Inflammatory macrophage treated with lipopolysaccharide for 4 hours (primary cell): ENCODE measurements at regions not wholly inside any gene's neighbourhood (a gene's known extent, or its start where the extent isn't known, plus 50 kb on each side); places are given as distances from the start of the nearest gene placed in this dataset.

Experiments
- DNase-seq: peaks from one replicate; pipeline ENCODE4 v3.0.0-alpha.2; 2020

DNA sequence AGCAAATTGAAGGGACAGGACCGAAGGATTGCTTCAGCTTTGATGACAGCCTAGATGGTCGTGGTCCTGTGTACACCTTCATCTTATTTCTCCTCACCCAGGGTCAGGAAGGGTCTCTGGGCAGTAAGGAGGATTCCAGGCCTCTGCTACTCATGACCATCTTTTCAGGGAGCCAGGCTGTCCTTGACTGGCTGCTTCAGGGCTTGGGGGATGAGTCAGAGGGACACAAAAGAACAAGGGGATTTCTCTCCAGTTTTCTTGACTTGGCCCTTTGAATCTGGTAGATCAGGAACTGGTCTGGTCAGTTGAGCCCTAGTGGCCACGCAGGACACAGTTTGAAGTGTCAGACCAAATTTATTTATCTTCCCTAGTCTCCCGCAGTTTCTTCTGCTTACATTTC is 402.1 kb upstream of the CHD6 start:
- no peak for DNase-seq

DNA sequence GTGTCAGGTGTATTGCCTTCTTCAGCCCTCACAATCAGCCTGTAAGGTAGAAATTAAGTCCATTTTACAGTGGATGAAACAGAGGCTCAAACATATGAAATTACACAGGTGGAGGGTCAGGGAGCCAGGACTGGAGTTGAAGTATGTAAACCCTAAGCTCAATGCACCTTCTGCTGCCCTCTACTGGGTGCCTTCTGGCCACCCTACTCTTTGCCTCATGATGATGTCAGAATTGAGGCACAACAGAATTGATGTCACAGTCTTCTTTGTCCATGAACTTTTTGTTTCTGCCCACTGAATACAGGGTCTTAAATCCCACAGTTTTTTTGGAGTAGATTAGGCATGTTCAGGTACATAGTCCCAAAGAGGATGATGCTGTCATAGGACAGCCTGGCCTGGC is 400.8 kb upstream of the CHD6 start:
- no peak for DNase-seq

DNA sequence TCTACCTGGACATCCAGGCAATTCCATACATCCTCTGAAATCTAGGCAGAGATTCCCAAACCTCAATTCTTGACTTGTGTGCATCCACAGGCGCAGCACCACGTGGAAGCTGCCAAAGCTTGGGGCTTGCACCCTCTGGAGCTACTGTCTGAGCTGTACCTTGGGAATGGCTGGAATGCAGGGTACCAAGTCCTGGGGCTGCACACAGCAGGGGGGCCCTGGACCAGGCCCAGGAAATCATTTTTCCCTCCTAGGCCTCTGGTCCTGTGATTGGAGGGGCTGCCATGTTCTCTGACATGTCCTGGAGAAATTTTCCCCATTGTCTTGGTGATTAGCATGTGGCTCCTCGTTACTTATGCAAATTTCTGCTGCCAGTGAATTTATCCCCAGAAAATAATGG is 391.9 kb upstream of the CHD6 start:
- no peak for DNase-seq

DNA sequence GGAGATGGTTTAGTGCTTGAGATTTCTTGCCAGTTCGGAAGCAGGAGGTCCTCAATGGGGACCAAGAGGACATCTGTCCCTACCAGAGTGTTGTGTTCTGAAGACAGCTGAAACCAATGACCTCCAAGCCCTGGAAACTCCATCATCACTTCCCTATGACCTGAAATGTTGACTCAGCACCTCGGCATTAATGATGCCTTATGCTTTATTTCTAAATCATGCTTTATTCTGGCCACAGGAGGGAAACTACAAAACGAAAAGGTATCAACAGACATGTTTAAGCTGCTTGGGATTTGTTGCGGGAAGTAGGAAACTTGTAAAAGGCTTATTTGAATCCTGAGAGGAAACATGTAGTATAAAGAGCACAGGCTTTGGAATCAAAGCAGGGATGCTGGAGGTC is 389.1 kb upstream of the CHD6 start:
- DNase-seq, result no peak

DNA sequence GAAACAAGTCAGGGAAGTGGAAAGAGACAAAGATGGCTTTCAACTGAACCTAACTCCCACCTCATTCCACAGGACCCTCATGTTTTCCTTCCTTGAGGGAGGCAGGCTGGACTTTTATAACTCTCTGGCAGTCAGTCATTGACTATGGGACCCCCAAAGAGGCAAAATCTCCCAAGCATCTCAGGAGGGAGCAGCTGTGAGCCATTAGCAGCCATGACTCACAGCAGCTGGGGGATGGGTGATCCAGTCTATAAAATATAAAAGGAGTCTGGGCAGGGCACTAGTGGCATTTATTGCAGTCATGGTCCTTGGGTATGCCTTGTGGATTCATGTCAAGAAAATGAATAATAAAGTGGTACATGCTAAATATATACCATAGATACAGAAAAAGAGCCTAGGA is 387.0 kb upstream of the CHD6 start:
- DNase-seq, result no peak

DNA sequence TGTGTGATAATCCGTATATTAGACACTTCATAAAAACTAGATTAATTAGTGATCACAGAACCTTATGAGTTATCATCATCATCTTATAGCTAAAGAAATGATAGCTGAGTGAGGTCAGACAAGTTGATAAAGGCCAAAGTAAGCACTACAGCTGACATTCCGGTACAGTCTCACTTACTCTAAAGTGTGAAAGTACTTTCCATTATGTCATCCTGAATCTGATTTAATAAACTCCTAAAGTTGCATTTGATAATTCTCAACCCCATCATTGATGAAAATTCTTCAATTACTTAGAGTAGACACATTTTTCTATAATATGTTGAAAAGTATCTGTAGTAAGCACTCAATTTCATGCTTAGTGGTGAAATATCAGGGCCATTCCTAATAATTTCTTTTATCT is 385.2 kb upstream of the CHD6 start:
- no peak for DNase-seq

DNA sequence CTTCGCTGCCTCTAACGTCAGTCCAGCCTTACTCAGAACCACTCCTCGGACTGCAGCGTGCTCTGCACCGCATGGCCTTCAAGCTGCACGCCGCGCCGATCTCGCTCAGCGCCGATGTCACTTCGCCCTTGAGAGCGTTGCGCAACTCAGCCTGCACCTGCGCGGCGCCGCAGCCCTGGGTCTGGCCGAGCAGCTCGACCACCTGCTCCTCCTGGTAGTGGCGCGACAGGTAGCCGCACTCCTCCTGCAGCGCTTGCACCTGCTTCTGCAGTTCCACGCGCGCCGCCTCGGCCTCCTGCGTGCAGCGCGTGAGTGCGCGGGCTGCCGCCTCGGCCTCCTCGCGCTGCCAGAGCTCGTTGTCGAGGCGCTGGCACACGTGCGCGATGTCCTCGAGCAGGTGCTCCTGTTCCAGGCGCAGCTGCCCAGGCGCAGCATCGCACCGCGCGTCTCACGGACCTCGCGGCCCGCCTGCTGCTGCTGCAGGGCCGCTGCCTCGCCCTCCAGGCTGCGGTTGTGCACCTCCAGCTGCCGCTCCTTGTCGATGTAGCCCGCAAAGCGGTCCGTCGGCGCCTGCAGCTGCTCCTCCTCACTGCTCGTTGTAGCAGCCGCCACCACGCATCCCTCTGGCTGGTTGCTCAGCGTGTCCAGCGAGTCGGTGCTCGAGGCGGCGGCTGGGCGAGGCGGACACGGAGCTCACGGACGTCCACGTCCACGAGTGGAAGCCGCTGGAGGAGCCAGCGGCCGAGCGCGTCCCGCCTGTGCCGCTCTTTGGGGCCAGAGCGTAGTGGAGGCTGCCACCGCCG is 380.6 kb upstream of the CHD6 start:
- DNase-seq, result no peak

DNA sequence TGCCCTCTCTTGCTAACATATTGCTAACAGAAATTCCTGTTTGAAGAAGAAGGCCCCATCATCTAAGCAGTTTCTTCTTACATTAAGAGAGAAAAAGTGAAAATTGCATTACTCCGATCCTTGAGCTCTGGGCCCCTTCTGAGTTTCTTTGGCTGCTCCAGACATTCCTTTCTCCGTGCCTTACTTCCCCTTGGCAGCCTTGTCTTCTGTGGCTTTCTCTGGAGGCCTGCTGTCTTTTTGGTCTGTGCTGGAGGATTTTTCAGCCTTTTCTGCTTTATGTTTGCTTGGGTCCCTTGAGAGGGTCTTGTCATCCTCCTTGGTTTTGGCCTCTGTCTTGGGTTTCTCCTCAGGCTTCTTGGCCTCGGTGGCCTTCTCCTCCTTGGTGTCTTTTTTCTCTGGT is 378.8 kb upstream of the CHD6 start:
- DNase-seq, result no peak

DNA sequence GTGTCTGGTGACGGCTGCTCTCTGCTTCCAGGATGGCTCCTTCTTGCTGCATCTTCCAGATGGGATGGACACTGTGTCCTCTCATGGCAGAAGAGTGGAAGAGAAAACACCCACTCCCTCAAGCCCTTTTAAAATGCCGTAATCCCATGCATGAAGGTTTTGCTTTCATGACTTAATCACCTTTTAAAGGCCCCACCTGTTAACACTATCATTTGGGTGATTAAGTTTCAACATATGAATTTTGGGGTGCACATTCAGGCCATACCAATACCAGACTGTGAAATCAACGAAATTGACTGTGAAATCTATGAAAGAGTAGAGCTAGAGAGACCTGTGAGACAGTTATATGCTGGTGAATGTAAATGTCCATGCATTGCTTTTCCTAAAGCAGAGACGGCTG is 374.3 kb upstream of the CHD6 start:
- no peak for DNase-seq

DNA sequence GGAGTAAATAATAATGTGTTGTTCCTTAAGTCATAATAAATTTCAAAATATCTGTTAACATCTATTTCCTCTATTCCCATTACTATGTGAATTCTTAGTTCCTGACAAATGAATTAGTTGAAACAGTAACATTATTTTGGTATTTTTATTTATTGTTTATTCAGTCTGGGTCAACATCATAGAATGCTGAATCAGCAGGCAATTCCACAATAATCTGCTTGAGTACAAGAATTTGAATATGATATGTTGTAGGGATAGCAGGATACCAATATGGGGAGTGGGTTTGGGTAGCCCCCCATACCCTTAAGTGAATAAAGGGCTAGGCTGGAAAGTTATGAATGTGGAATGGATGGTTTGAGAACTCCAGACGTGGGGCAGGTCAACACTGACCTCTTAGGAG is 373.2 kb upstream of the CHD6 start:
- no peak for DNase-seq

DNA sequence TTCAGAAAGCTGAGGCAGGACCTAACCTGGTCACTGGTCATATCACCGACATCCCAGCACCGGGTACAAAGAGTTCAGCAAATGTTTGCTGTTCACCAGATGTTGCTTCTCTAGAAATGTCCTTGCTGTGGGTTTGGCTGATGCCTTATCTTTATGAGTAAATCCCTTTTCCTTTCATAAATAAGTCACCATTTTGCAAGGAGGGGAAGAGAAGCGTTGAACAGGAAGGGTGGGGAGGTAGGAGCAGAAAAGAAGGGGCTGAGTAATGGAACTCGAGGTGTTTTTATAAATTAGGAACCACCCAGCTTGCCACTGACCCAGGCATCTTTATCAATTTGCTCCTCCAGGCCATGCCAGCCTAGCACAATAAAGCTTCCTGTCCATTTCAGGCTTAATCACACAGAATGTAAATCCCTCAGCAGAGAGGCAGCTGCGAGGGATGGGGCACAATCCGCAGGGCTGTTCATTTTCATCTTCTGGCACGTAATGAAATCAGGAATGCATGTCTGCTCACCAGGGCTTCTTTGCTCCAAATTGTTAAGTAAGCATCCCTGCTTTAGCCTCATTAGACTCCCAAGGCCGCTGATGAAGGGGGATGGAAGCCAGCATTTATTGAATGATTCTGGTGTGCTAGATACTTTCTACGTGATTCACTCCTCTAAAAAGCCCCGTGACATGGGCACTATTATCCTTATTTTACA is 371.9 kb upstream of the CHD6 start:
- no peak for DNase-seq

DNA sequence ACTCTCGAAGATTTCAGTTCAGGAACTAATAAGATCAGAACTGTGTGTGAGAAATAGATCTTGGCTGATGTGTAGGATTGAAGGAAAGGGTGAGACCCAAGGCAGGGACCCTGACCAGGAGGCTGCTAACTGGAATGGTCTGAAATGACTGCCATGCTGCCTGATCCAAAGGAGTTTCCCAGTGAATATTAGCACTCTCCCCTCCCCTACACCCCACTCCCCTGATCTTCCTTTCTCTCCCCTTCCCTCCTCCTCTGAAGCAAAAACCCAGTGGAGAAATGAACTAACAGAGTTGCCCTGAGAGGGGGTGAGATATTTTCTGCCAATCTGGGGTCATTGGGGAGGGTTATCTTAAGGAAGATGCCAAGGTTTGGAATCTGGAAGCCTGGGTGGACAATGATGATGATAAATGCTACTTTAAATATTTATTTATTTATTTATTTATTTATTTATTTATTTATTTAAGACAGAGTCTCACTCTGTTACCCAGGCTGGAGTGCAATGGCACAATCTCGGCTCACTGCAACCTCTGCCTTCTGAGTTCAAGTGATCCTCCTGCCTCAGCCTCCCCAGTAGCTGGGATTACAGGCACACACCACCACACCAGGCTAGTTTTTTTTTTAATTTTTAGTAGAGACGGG is 371.0 kb upstream of the CHD6 start:
- no peak for DNase-seq

DNA sequence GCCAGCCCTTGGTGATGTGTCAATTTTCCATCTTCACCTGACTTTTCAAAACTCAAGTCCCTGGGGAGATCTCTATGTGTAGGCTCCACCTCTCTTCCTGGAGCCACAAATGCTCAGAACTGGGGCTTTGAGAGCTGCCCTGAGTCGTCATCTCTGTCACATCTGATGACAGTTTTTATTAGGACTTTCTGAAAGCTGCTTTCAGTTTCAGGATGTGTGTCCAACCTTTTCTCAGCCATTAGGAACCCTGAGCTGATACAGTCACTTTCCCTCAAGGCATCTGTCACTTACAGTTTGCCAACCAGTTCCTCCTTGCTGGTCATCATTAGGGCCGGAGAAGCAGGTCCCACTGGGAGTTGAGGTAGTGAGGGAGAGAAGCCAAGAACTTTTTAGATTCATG is 365.9 kb upstream of the CHD6 start:
- DNase-seq, result no peak

DNA sequence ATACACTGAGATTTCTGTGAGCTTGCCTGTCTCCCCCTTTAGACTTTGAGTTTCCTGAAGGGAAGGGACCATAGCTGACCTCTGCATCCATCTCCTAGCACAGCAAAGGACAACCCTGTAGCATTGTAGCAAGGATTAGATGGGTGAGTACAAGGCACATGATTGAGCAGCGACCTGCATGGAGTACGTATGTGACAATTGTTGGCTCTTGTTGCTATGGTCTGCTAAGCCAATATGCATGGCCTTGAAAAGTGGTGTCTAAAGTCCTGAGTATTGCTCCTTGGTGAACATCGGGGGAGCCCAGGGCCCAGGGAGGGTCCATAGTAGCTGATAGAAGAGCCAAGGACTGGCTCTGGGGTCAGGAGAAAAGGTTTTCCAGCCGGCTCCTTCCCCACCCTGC is 365.0 kb upstream of the CHD6 start:
- DNase-seq, result no peak

DNA sequence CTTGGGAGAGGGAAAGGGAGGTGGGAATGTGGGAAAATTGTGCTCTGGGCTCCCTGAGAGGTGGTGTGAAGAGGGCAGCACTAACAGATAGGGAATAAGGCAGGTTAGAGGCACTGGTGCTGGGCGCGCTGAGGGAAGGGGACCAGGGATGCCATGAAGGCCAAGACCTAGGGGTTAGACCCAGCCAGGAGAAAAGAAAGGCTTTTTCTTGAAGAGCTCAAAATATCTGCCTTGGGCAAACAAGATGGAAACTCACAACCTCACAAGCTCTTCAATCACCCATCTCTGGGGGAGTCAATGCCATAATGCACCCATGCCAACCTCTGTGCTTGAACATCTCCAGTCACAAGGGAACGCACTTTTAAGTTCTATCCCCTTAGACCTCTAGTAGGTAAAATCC is 363.6 kb upstream of the CHD6 start:
- DNase-seq, result no peak

DNA sequence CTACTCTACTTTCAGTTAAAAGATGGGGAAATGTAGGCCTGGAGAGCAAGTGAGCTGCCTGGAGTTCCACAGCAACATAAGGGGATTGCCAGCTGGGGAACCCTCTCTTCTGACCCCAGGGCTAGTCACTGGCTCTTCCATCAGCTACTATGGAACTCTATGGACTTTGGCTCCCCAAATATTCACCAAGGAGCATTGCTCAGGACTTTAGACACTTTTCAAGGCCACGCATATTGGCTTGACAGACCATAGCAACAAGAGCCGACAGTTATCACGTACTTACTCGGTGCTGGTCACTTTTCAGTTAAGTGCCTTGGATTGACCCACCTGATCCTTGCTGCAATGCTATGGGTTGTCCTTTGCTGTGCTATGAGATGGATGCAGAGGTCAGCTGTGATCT is 360.7 kb upstream of the CHD6 start:
- DNase-seq, result no peak

DNA sequence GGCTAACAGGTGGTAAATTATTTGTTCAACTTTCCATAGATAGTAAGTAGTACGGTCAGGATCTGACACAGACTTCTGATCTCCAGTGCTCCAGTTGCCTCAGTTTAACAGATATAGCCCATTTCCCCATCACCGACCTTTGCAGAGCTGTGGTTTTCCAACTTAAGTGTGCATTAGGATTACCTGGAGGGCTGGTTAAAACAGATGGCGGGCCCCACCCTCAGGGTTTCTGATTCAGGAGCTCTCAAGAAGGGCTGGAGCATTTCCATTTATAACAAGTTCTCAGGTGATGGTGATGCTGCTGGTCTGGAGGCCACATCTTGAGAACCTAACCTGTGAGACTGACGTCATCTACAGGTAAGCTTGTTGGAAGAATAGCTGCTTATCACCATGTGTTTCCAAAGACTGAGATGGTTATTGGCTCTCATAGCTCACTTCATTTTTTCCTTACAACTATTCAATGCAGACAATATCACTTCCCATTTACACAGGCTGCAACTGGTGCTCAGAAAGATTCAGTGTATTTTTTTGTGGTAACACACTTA is 360.1 kb upstream of the CHD6 start:
- no peak for DNase-seq

DNA sequence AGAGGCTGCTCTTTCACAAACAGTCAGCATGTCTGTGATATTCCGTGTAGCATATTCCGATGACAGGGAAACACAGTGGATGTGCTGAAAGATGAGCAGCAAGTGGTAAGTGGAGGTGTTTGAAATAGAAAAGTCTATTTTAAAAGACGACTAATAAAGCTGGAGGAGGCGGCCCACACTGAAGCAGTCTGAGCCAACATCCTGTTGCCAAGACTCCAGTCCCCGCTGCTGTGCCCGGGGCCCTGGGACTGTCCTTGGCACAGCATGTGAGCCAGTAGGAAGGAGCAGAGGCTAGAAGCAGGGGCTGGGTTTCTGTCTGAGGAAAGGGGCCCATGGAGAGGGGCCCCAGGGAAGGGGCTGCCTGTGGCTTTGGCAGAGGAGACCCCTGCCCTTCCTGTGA is 351.5 kb upstream of the CHD6 start:
- DNase-seq, result no peak

DNA sequence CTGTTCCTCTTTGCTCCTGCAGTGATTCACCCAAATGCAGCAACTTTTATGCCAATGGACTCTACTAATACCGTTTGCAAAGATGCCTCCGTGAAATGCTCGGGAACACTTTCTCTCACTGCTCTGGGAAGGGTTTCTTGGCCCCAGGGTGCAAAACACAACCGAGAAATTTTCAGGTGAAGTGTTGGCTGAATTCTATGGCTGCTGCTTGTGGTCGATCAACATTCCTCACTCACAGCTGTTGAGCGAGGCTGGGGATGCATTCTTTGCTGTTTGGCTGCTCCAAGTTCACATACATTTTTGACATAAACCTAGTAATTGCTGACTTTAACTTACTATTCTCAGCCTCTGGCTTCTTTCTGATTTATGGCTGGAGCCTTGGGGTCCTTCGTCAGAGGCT is 342.0 kb upstream of the CHD6 start:
- DNase-seq, result no peak

DNA sequence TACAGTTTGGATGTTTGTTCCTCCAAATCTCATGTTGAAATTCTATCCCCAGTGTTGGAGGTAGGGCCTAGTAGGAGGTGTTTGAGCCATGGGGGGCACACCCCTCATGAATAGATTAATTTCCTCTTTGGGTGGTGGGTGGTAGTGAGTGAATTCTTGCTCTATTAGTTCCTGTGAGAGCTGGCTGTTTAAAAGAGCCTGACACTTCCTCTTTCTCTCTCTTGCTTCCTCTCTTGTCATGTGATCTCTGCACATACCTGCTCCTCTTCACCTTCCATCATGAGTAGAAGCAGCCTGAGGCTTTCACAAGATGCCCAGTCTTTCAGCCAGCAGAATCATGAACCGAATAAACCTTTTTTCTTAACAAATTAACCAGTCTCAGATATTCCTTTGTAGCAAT is 340.2 kb upstream of the CHD6 start:
- no peak for DNase-seq

DNA sequence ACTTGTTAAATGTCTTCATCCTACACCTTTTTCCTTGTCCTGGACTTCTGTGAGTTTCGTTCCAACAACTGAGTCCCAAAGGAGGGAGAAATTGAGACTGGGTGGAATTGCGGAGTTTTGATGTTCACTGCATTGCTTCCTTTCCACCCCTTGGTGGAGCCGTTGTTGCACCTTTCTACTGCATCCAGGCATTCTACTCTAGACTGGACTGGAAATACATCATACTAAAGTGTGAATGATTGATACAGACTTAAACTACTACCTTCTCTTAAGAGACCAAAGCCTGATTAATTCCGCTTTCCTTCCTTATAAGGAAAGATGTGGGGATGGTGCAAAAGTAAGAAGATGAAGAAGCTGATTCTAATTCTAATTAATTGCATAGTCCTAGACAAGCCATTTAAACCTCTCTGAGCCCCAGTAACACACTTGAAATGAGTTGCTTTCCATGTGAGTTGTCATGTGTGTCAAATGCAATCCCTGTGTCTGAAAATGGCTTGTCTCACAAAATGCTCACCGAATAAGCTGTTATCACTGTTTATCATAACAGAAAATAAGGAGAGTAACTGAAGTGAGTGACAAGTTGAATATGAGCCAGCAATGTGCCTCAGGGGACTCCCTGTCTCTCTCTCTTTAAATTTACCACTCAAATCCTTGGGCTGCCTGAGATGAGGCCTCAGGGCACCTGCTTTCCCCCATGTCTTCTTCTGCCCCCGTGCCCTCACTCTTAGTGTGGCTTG is 338.3 kb upstream of the CHD6 start:
- peak; percentile 0 for DNase-seq

DNA sequence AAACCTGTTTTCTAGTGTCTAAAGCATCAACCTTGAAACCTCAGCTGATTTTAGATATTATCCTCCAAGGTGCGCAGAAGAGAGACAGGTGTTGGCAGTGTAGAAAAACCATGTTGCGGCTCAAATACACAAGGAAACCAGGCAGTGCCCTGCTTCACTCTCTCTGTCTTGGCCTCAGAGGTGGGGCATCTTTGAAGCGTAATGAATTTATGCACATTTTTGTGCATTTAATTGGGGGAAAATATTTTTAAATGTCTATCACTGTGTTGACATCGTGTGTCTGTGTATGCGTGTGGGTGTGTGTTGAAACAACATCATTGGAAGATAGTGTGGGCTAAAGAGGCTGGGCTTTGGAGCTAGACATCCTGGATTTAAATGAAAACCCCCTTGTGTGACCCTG is 334.0 kb upstream of the CHD6 start:
- no peak for DNase-seq

DNA sequence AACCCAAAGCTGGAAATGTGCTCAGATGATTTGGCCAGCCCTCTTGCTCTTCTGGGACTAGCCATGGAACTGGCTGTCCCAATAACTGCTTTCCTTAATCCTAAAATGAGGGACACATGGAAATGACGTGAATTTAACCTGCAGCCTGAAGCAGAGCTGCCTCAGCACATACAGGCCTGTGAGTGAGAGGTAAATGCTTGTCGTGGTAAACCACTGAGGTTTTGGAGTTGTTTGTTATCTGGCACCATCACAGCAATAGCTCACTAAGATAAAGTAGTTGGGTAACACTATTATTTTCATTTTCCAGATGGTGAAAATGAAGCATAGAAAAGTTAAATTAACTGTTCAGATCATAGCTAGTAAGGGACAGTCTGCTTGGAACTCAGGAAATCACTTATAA is 333.4 kb upstream of the CHD6 start:
- DNase-seq, result no peak
